ENCODE measurements at regions not wholly inside any gene's neighbourhood (a gene's known extent, or its start where the extent isn't known, plus 50 kb on each side); places are given as distances from the start of the nearest gene placed in this dataset.
A peak's percentile ranks its signal among the peaks of the same experiment; 100 is the strongest.

- H3K4me1 ChIP-seq (ENCODE audit: low read length), result no peaks in the 10 kb centered on the region
- no peak for TF ChIP-seq CTCF (IDR thresholded peaks at IDR 0.05; ENCODE audit: low read length)
- no peak for TF ChIP-seq EZH2phosphoT487 (IDR thresholded peaks at IDR 0.05; ENCODE audit: low read length)
- TF ChIP-seq EZH2 (optimal IDR thresholded peaks at IDR 0.05; ENCODE audit: low read depth, low read length), result no peak
- H3K9ac ChIP-seq (ENCODE audit: low read length), result no peak overlapping the region
- no peaks in the 10 kb centered on the region for H3K36me3 ChIP-seq (replicated peaks; ENCODE audit: insufficient read depth, low read length)
- no peak overlapping the region for H3K4me3 ChIP-seq (ENCODE audit: low read length)
- no peaks in the 10 kb centered on the region for H3F3A ChIP-seq (ENCODE audit: insufficient read depth, low read length)
- H3K79me2 ChIP-seq (ENCODE audit: low read length), result no peaks in the 10 kb centered on the region
- no peak overlapping the region for H3K4me2 ChIP-seq (ENCODE audit: low read depth, low read length)
- H3K9me3 ChIP-seq (replicated peaks; ENCODE audit: insufficient read depth, low read length), result no peaks in the 10 kb centered on the region
- H3K27me3 ChIP-seq (replicated peaks; ENCODE audit: insufficient read depth, low read length), result no peaks in the 10 kb centered on the region
- H4K20me1 ChIP-seq (ENCODE audit: insufficient read depth, low read length), result no peaks in the 10 kb centered on the region
- H3K9me2 ChIP-seq (replicated peaks; ENCODE audit: insufficient read depth, low read length), result no peaks in the 10 kb centered on the region
- H2AFZ ChIP-seq (ENCODE audit: low read length), result no peak overlapping the region
- no peak for DNase-seq
- H3K27ac ChIP-seq (ENCODE audit: low read length), result no peak overlapping the region
These were observed 785.2 kb downstream of the TYW1 start for GRCh38 chr7:67781841-67782240.

- Histone ChIP-seq H3K4me2 (ENCODE audit: low read depth, low read length) (no peak overlapping the region), H3K27ac (ENCODE audit: low read length) (no peak overlapping the region), H3K79me2 (ENCODE audit: low read length) (no peaks in the 10 kb centered on the region), H3K27me3 (replicated peaks; ENCODE audit: insufficient read depth, low read length) (no peaks in the 10 kb centered on the region), H3K9me2 (replicated peaks; ENCODE audit: insufficient read depth, low read length) (no peaks in the 10 kb centered on the region), H3K9ac (ENCODE audit: low read length) (no peak overlapping the region), H3K36me3 (replicated peaks; ENCODE audit: insufficient read depth, low read length) (no peaks in the 10 kb centered on the region), H2AFZ (ENCODE audit: low read length) (no peak overlapping the region), H3K4me1 (ENCODE audit: low read length) (no peaks in the 10 kb centered on the region), H3F3A (ENCODE audit: insufficient read depth, low read length) (no peaks in the 10 kb centered on the region), H4K20me1 (ENCODE audit: insufficient read depth, low read length) (no peaks in the 10 kb centered on the region), H3K9me3 (replicated peaks; ENCODE audit: insufficient read depth, low read length) (no peaks in the 10 kb centered on the region), H3K4me3 (ENCODE audit: low read length) (no peak overlapping the region)
- no peak for DNase-seq
- no peak for TF ChIP-seq EZH2phosphoT487 (IDR thresholded peaks at IDR 0.05; ENCODE audit: low read length)
- TF ChIP-seq CTCF (IDR thresholded peaks at IDR 0.05; ENCODE audit: low read length), result no peak
- no peak for TF ChIP-seq EZH2 (optimal IDR thresholded peaks at IDR 0.05; ENCODE audit: low read depth, low read length)
These were observed 789.4 kb downstream of the TYW1 start for GRCh38 chr7:67786021-67786420.

- Histone ChIP-seq H3K4me1 (ENCODE audit: low read length) (no peaks in the 10 kb centered on the region), H3K36me3 (replicated peaks; ENCODE audit: insufficient read depth, low read length) (no peaks in the 10 kb centered on the region), H3K27ac (ENCODE audit: low read length) (no peak overlapping the region), H3K27me3 (replicated peaks; ENCODE audit: insufficient read depth, low read length) (no peaks in the 10 kb centered on the region), H3K9ac (ENCODE audit: low read length) (no peak overlapping the region), H2AFZ (ENCODE audit: low read length) (no peak overlapping the region), H3K4me3 (ENCODE audit: low read length) (no peak overlapping the region), H4K20me1 (ENCODE audit: insufficient read depth, low read length) (no peaks in the 10 kb centered on the region), H3F3A (ENCODE audit: insufficient read depth, low read length) (no peaks in the 10 kb centered on the region), H3K79me2 (ENCODE audit: low read length) (no peaks in the 10 kb centered on the region), H3K4me2 (ENCODE audit: low read depth, low read length) (no peak overlapping the region), H3K9me2 (replicated peaks; ENCODE audit: insufficient read depth, low read length) (no peaks in the 10 kb centered on the region), H3K9me3 (replicated peaks; ENCODE audit: insufficient read depth, low read length) (no peaks in the 10 kb centered on the region)
- DNase-seq, result no peak
- TF ChIP-seq EZH2phosphoT487 (IDR thresholded peaks at IDR 0.05; ENCODE audit: low read length) (no peak), CTCF (IDR thresholded peaks at IDR 0.05; ENCODE audit: low read length) (0 out of 2 replicates have a peak, but pooled peaks have one; percentile 9)
These were observed 792.0 kb downstream of the TYW1 start for GRCh38 chr7:67788669-67789068.
